HCT116 (cell line): ENCODE measurements at regions not wholly inside any gene's neighbourhood (a gene's known extent, or its start where the extent isn't known, plus 50 kb on each side); places are given as distances from the start of the nearest gene placed in this dataset.

Experiments used
- ATAC-seq: fragments of 200-7000 bp; cut with Tn5 transposase; 2 replicates; pipeline ENCODE4 v1.9.1; 2020; ENCODE audit warnings: mild to moderate bottlenecking, moderate library complexity
- BruUV-seq: library from RNA; stranded (reverse); fragments of 400-500 nt; replicated peaks from 2 replicates; lab custom pipeline; 2021; lab: Mats Ljungman, UMichigan
- CTCF ChIA-PET: fragments of 300-600 bp; sonication (Branson Sonifier 250); formaldehyde crosslinking; loops from one replicate; lab custom pipeline; 2021; ENCODE audit warnings: antibody characterized with exemption; lab: Charles Lee
- POLR2A ChIA-PET: fragments of 300-600, 350-600 bp; sonication (Branson Sonifier 250); formaldehyde crosslinking; loops from one replicate; lab custom pipeline; 2021; ENCODE audit warnings: antibody characterized with exemption; lab: Charles Lee
- RAD21 ChIA-PET, 2 experiments: fragments of 300-600 bp; sonication (Branson Sonifier 250); formaldehyde crosslinking; loops; one replicate each; lab custom pipeline; 2023; ENCODE audit warnings: low total read pairs in 2 of 2; ENCODE audit not compliant: uncharacterized antibody in 2 of 2, unreplicated experiment in 2 of 2, low non-redundant PET in 1 of 2; lab: Charles Lee
- DNase-seq: peaks from one replicate; pipeline ENCODE4 v3.0.0-alpha.2; 2010; ENCODE audit warnings: low read depth, low spot score
- H2AFZ ChIP-seq: fragments of 200-600 bp; shearing (Covaris generic), sonication (generic); 2 replicates; pipeline ENCODE4 v1.6.1; 2017; ENCODE audit warnings: low read depth, mixed run types, mixed read lengths, antibody characterized with exemption, low read length; ENCODE audit not compliant: poor library complexity, severe bottlenecking
- H3K27ac ChIP-seq: 2 replicates; pipeline ENCODE4 v1.5.1; 2012; ENCODE audit warnings: low read depth, low read length
- H3K27me3 ChIP-seq: fragments of 200-600 bp; sonication (generic); 2 replicates; pipeline ENCODE4 v1.6.1; 2016; ENCODE audit warnings: mixed run types, low read length, mixed read lengths; ENCODE audit not compliant: insufficient read depth
- H3K36me3 ChIP-seq, 2 experiments: fragments of 200-500 bp in 1 of 2; fragments of 200-600 bp in 1 of 2; sonication (Bioruptor generic) in 1 of 2; sonication (generic) in 1 of 2; 2 replicates each; pipeline versions ENCODE4 v1.5.1 to v1.6.1; 2014 to 2016; ENCODE audit warnings: low read length in 2 of 2, inconsistent platforms in 1 of 2, mixed read lengths in 1 of 2, mixed run types in 1 of 2; ENCODE audit not compliant: insufficient read depth in 2 of 2, control insufficient read depth in 1 of 2
- H3K4me1 ChIP-seq, 2 experiments: fragments of 200-600 bp in 1 of 2; sonication (generic) in 1 of 2; 2 replicates each; pipeline versions ENCODE4 v1.5.1 to v1.6.1; 2012 to 2017; ENCODE audit warnings: low read length in 2 of 2, inconsistent platforms in 1 of 2, mild to moderate bottlenecking in 1 of 2, mixed read lengths in 1 of 2, mixed run types in 1 of 2, moderate library complexity in 1 of 2; ENCODE audit not compliant: insufficient read depth in 2 of 2, control insufficient read depth in 1 of 2
- H3K4me2 ChIP-seq: fragments of 200-600 bp; sonication (generic); 2 replicates; pipeline ENCODE4 v1.6.1; 2017; ENCODE audit warnings: mixed run types, low read length, mixed read lengths
- H3K4me3 ChIP-seq, 2 experiments: fragments of 200-600 bp in 1 of 2; sonication (generic) in 1 of 2; replicated peaks in 1 of 2; 2 replicates each; pipeline ENCODE4 v1.5.1; 2011 to 2016; ENCODE audit warnings: low read length in 2 of 2, control low read depth in 1 of 2, low read depth in 1 of 2, mild to moderate bottlenecking in 1 of 2, mixed read lengths in 1 of 2, mixed run types in 1 of 2
- H3K79me2 ChIP-seq: fragments of 200-600 bp; sonication (generic); 2 replicates; pipeline ENCODE4 v1.6.1; 2017; ENCODE audit warnings: mild to moderate bottlenecking, mixed run types, low read length, moderate library complexity, mixed read lengths; ENCODE audit not compliant: insufficient read depth
- H3K9ac ChIP-seq: fragments of 200-600 bp; sonication (generic); 2 replicates; pipeline ENCODE4 v1.6.1; 2016; ENCODE audit warnings: low read length, mixed read lengths
- H3K9me2 ChIP-seq: fragments of 200-600 bp; sonication (generic), shearing (Covaris generic); 2 replicates; pipeline ENCODE4 v1.6.1; 2017; ENCODE audit warnings: mixed run types, mild to moderate bottlenecking, moderate library complexity; ENCODE audit not compliant: insufficient read depth
- H3K9me3 ChIP-seq, 2 experiments: fragments of 200-500 bp in 1 of 2; fragments of 200-600 bp in 1 of 2; sonication (Bioruptor generic) in 1 of 2; sonication (generic) in 1 of 2; 2 replicates each; pipeline ENCODE4 v1.6.1; 2014 to 2017; ENCODE audit warnings: low read length in 2 of 2, mixed read lengths in 2 of 2, inconsistent platforms in 1 of 2, low read depth in 1 of 2, mild to moderate bottlenecking in 1 of 2, mixed run types in 1 of 2, moderate library complexity in 1 of 2; ENCODE audit not compliant: control insufficient read depth in 1 of 2, insufficient read depth in 1 of 2
- H4K20me1 ChIP-seq: fragments of 200-600 bp; sonication (generic), shearing (Covaris generic); 2 replicates; pipeline ENCODE4 v1.6.1; 2017; ENCODE audit warnings: mixed run types, mild to moderate bottlenecking, moderate library complexity; ENCODE audit not compliant: insufficient read depth
- CBX3 ChIP-seq: IDR thresholded peaks from 2 replicates; pipeline ENCODE4 v1.6.1; 2012; ENCODE audit warnings: low read depth
- EGR1 ChIP-seq: IDR thresholded peaks from 2 replicates; pipeline ENCODE4 v1.6.1; 2012; ENCODE audit warnings: low read depth
- ELF1 ChIP-seq: IDR thresholded peaks from 2 replicates; pipeline ENCODE4 v1.6.1; 2012; ENCODE audit warnings: low read depth, borderline replicate concordance
- EZH2 ChIP-seq: fragments of 200-600 bp; sonication (generic); IDR thresholded peaks from 2 replicates; pipeline ENCODE4 v1.6.1; 2017; ENCODE audit warnings: antibody characterized with exemption, mixed run types
- EZH2phosphoT487 ChIP-seq: fragments of 200-600 bp; IDR thresholded peaks from 2 replicates; pipeline ENCODE4 v1.6.1; 2018; ENCODE audit warnings: antibody characterized with exemption, borderline replicate concordance
- FOSL1 ChIP-seq: IDR thresholded peaks from 2 replicates; pipeline ENCODE4 v1.6.1; 2012; ENCODE audit warnings: low read depth
- MAX ChIP-seq: IDR thresholded peaks from 2 replicates; pipeline ENCODE4 v1.6.1; 2012
- POLR2A ChIP-seq: IDR thresholded peaks from 2 replicates; pipeline ENCODE4 v1.7.0; 2011; ENCODE audit warnings: borderline replicate concordance; ENCODE audit not compliant: insufficient read depth, insufficient read length; ENCODE audit errors: extremely low read depth
- SRF ChIP-seq: IDR thresholded peaks from 2 replicates; pipeline ENCODE4 v1.6.1; 2012; ENCODE audit warnings: low read depth
- ZFX ChIP-seq: fragments of 450-650 bp; IDR thresholded peaks from 2 replicates; pipeline ENCODE4 v1.6.1; 2017
- intact Hi-C: fragments of 100-400 bp; cut with micrococcal nuclease; formaldehyde crosslinking; loops from 2 replicates; pipeline ENCODE4 v1.10.0; 2022
- TF ChIP-seq, protein P1 (sequence below): IDR thresholded peaks from 2 replicates; pipeline ENCODE4 v1.6.1; 2012
- TF ChIP-seq, protein P2 (sequence below): IDR thresholded peaks from 2 replicates; pipeline ENCODE4 v1.6.1; 2012; ENCODE audit warnings: low read depth
- TF ChIP-seq, protein P3 (sequence below), 3 experiments: fragments of 200-600 bp in 1 of 3; sonication (generic) in 1 of 3; IDR thresholded peaks in 2 of 3; conservative IDR thresholded peaks in 1 of 3; 2 replicates each; pipeline ENCODE4 v1.5.1; 2012 to 2017; ENCODE audit warnings: low read depth in 2 of 3, low read length in 2 of 3, antibody characterized with exemption in 1 of 3, borderline replicate concordance in 1 of 3, control low read depth in 1 of 3, mild to moderate bottlenecking in 1 of 3, mixed read lengths in 1 of 3, mixed run types in 1 of 3, moderate library complexity in 1 of 3; ENCODE audit not compliant: insufficient read depth in 1 of 3

- TF ChIP-seq EGR1 (no peak), MAX (no peak)
- TF ChIP-seq, protein P1, sequence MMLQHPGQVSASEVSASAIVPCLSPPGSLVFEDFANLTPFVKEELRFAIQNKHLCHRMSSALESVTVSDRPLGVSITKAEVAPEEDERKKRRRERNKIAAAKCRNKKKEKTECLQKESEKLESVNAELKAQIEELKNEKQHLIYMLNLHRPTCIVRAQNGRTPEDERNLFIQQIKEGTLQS, result no peak
- TF ChIP-seq, all 23 proteins: peak for 0
- Histone ChIP-seq H3K36me3 (no peaks in the 10 kb centered on the region), H3K4me3 (no peak overlapping the region), H3K27me3 (peaks cover 9% of the 10 kb centered on the region), H3K9ac (no peak overlapping the region), H3K4me2 (no peak overlapping the region), H3K9me2 (no peaks in the 10 kb centered on the region), H2AFZ (no peak overlapping the region), H3K4me1 (no peaks in the 10 kb centered on the region), H3K79me2 (no peaks in the 10 kb centered on the region), H4K20me1 (no peaks in the 10 kb centered on the region), H3K9me3 (no peaks in the 10 kb centered on the region), H3K27ac (no peak overlapping the region)
- DNase-seq (no peak), ATAC-seq (no peak)
- CTCF ChIA-PET, result interaction anchor here (1.3 to 2.0 kb wide), 2 partner anchors 8 to 11 kb away, joined by 3 to 7 read pairs; no protein-coding TSS in a partner anchor
- RAD21 ChIA-PET, result no interaction called here
- BruUV-seq, result no TSS peak
- POLR2A ChIA-PET, result no interaction called here
- intact Hi-C loops, result loop anchor here (5.0 to 10.0 kb wide), 2 partner anchors 290 to 352 kb away; no protein-coding TSS in a partner anchor
Measured at GRCh38 chr4:81912376-81913030, 440.8 kb upstream of the RASGEF1B start.

DNA sequence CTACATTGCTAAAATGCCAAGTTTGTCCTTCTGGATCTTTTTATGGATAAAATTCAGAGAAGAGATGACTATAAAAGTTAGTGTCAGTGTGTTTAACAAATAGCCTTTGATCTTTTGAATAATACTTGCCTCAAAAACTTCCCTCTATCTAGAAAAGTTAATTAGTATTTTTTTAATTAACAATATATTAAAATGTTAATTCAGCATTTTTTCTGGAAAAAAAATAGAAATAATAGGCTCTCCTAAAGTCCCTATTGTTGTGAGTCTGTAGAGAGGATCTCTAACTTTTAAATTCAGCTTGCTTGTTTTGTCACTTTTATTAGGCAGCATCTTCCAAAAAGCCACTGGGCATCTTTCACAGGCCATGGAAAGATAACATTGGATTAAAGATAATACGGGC, 435.2 kb upstream of the RASGEF1B start:
- ChIA-PET POLR2A (no interaction called here), CTCF (no interaction called here)
- TF ChIP-seq FOSL1 (no peak), ZFX (no peak), EZH2phosphoT487 (no peak), ELF1 (no peak), SRF (no peak), EZH2 (no peak), POLR2A (no peak), CBX3 (no peak)
- TF ChIP-seq, protein P2, sequence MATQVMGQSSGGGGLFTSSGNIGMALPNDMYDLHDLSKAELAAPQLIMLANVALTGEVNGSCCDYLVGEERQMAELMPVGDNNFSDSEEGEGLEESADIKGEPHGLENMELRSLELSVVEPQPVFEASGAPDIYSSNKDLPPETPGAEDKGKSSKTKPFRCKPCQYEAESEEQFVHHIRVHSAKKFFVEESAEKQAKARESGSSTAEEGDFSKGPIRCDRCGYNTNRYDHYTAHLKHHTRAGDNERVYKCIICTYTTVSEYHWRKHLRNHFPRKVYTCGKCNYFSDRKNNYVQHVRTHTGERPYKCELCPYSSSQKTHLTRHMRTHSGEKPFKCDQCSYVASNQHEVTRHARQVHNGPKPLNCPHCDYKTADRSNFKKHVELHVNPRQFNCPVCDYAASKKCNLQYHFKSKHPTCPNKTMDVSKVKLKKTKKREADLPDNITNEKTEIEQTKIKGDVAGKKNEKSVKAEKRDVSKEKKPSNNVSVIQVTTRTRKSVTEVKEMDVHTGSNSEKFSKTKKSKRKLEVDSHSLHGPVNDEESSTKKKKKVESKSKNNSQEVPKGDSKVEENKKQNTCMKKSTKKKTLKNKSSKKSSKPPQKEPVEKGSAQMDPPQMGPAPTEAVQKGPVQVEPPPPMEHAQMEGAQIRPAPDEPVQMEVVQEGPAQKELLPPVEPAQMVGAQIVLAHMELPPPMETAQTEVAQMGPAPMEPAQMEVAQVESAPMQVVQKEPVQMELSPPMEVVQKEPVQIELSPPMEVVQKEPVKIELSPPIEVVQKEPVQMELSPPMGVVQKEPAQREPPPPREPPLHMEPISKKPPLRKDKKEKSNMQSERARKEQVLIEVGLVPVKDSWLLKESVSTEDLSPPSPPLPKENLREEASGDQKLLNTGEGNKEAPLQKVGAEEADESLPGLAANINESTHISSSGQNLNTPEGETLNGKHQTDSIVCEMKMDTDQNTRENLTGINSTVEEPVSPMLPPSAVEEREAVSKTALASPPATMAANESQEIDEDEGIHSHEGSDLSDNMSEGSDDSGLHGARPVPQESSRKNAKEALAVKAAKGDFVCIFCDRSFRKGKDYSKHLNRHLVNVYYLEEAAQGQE, result no peak
- TF ChIP-seq, protein P3, sequence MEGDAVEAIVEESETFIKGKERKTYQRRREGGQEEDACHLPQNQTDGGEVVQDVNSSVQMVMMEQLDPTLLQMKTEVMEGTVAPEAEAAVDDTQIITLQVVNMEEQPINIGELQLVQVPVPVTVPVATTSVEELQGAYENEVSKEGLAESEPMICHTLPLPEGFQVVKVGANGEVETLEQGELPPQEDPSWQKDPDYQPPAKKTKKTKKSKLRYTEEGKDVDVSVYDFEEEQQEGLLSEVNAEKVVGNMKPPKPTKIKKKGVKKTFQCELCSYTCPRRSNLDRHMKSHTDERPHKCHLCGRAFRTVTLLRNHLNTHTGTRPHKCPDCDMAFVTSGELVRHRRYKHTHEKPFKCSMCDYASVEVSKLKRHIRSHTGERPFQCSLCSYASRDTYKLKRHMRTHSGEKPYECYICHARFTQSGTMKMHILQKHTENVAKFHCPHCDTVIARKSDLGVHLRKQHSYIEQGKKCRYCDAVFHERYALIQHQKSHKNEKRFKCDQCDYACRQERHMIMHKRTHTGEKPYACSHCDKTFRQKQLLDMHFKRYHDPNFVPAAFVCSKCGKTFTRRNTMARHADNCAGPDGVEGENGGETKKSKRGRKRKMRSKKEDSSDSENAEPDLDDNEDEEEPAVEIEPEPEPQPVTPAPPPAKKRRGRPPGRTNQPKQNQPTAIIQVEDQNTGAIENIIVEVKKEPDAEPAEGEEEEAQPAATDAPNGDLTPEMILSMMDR (IDR thresholded peaks at IDR 0.05 in 2 of 3, conservative IDR thresholded peaks at IDR 0.05 in 1 of 3; ENCODE audit: borderline replicate concordance in 1 of 3, insufficient read depth in 1 of 3, low read depth in 2 of 3, low read length in 2 of 3), result no peak
- TF ChIP-seq, protein P1, result no peak

More for the DNA sequence above, 435.2 kb upstream of the RASGEF1B start:
- Histone ChIP-seq H3K36me3 (no peaks in the 10 kb centered on the region), H4K20me1 (no peaks in the 10 kb centered on the region), H3K4me2 (no peak overlapping the region), H3K79me2 (no peaks in the 10 kb centered on the region), H3K27ac (no peak overlapping the region), H3K9me2 (no peaks in the 10 kb centered on the region), H3K9me3 (no peaks in the 10 kb centered on the region), H3K27me3 (peaks cover 6% of the 10 kb centered on the region), H3K9ac (no peak overlapping the region), H2AFZ (no peak overlapping the region), H3K4me1 (no peaks in the 10 kb centered on the region), H3K4me3 (no peak overlapping the region)
- DNase-seq (no peak), ATAC-seq (no peak)
- intact Hi-C loops, result no loop called here
- no TSS peak for BruUV-seq
- RAD21 ChIA-PET, result no interaction called here
